ENCODE measurements at regions not wholly inside any gene's neighbourhood (a gene's known extent, or its start where the extent isn't known, plus 50 kb on each side); places are given as distances from the start of the nearest gene placed in this dataset.

GRCh38 chr15:93150910-93151881, 62.2 kb upstream of the RGMA start:
- H4K8ac ChIP-seq (ENCODE audit: extremely low read depth, insufficient read depth, low read length): no peak overlapping the region
- H2BK15ac ChIP-seq (ENCODE audit: low read length): no peak overlapping the region
- H2BK120ac ChIP-seq (replicated peaks; ENCODE audit: low read depth, low read length): no peak overlapping the region
- H2BK12ac ChIP-seq (ENCODE audit: low read depth, low read length): no peak overlapping the region
- no peak overlapping the region for H2AK5ac ChIP-seq (ENCODE audit: low read depth, low read length)
- H3K4me1 ChIP-seq (replicated peaks in 1 of 4; ENCODE audit: control insufficient read depth in 3 of 4, insufficient read depth in 4 of 4, low read length in 3 of 4): peaks cover 4 to 13% (median 8%) of the 10 kb centered on the region in 4 experiments; a peak in 5 of 7 replicates
- H3K27ac ChIP-seq (ENCODE audit: low read depth, low read length): no peak overlapping the region
- no peaks in the 10 kb centered on the region for H3K23me2 ChIP-seq (ENCODE audit: low read depth, low read length)
- peaks cover 0 to 3% of the 10 kb centered on the region in 2 experiments; a peak in 1 of 4 replicates for H3K9me3 ChIP-seq (ENCODE audit: insufficient read depth in 2 of 2, low read depth in 1 of 2, low read length in 1 of 2)
- H2BK5ac ChIP-seq (ENCODE audit: low read depth, low read length): no peak overlapping the region
- CTCF ChIA-PET (ENCODE audit: partially characterized antibody): interaction anchor here (0.9 to 1.9 kb wide), 4 partner anchors 10 to 203 kb away, joined by 3 to 8 read pairs (median 4); no protein-coding TSS in a partner anchor
- 84% methylated on average over 14 of the region's 14 CpGs; no CpG with 5 or more reads in 1 of the 2 experiments for WGBS, 2 experiments (ENCODE audit: extremely low coverage in 1 of 2, insufficient coverage in 1 of 2, insufficient read length in 1 of 2, insufficient replicate concordance in 2 of 2, low coverage in 1 of 2, low lambda C conversion rate in 2 of 2, missing lambda C conversion rate in 1 of 2)
- no peak overlapping the region for H3K18ac ChIP-seq (ENCODE audit: extremely low read depth, low read length)
- FAIRE-seq (no peak), DNase-seq (ENCODE audit: low read depth in 1 of 2, low spot score in 2 of 2) (no peak)
- H4K20me1 ChIP-seq (replicated peaks in 1 of 2; ENCODE audit: control insufficient read depth in 1 of 2, insufficient read depth in 2 of 2, low read length in 2 of 2): no peaks in the 10 kb centered on the region
- POLR2A ChIA-PET (ENCODE audit: partially characterized antibody): no interaction called here
- H3K14ac ChIP-seq (ENCODE audit: insufficient read length): no peak overlapping the region
- no peak overlapping the region for H3K4me3 ChIP-seq (ENCODE audit: extremely low read depth in 1 of 4, insufficient read depth in 2 of 4, low read depth in 3 of 4, low read length in 4 of 4)
- H3K27me3 ChIP-seq (replicated peaks in 1 of 4; ENCODE audit: control insufficient read depth in 3 of 4, extremely low read depth in 1 of 4, insufficient read depth in 3 of 4, low read length in 3 of 4): peaks cover 0 to 2% (median 0%) of the 10 kb centered on the region in 4 experiments; a peak in 1 of 7 replicates
- no peak overlapping the region for H3K9ac ChIP-seq (replicated peaks in 1 of 4; ENCODE audit: extremely low read depth in 1 of 4, low read depth in 3 of 4, low read length in 3 of 4)
- no peak for TF ChIP-seq RFX5 (IDR thresholded peaks at IDR 0.05; ENCODE audit: borderline replicate concordance, low read depth, low read length)
- TF ChIP-seq EP300 (IDR thresholded peaks at IDR 0.05; ENCODE audit: borderline replicate concordance in 1 of 2, low read depth in 2 of 2, low read length in 2 of 2): no peak
- H3K36me3 ChIP-seq (ENCODE audit: control insufficient read depth in 2 of 4, insufficient read depth in 4 of 4, low read length in 3 of 4): no peaks in the 10 kb centered on the region
- H3K4me2 ChIP-seq (ENCODE audit: insufficient read depth in 1 of 2, low read depth in 2 of 2, low read length in 2 of 2): no peak overlapping the region; a peak in 1 of 4 replicates
- no peaks in the 10 kb centered on the region for H3K79me2 ChIP-seq (ENCODE audit: control insufficient read depth in 1 of 2, insufficient read depth in 2 of 2, low read length in 2 of 2)
- no peak overlapping the region for H4K5ac ChIP-seq (ENCODE audit: insufficient read length, low read depth, low read length)
- no peak overlapping the region for H2AFZ ChIP-seq (ENCODE audit: low read length)
- H3K79me1 ChIP-seq (ENCODE audit: low read depth, low read length): no peaks in the 10 kb centered on the region
- H3K23ac ChIP-seq (ENCODE audit: insufficient read length): no peak overlapping the region
- H4K91ac ChIP-seq (replicated peaks; ENCODE audit: insufficient read length, low read length): no peak overlapping the region
- H2BK20ac ChIP-seq (ENCODE audit: low read length): no peak overlapping the region
- H3K56ac ChIP-seq (replicated peaks; ENCODE audit: insufficient read length, low read depth, low read length): no peak overlapping the region
- no peak overlapping the region for H3K4ac ChIP-seq (replicated peaks; ENCODE audit: insufficient read length, low read depth, low read length)

All from H1 (cell line).